T-helper 17 cell (primary cell): ENCODE measurements at regions not wholly inside any gene's neighbourhood (a gene's known extent, or its start where the extent isn't known, plus 50 kb on each side); places are given as distances from the start of the nearest gene placed in this dataset.
A peak's percentile ranks its signal among the peaks of the same experiment; 100 is the strongest.

Experiments
- ATAC-seq: fragments of 150-1000 bp; cut with Tn5 transposase; 2 replicates; pipeline ENCODE4 v1.10.0; 2021; ENCODE audit warnings: mild to moderate bottlenecking, moderate library complexity
- DNase-seq, 3 donors: peaks; one replicate each; pipeline versions ENCODE4 v3.0.0 to v3.0.0-alpha.2; 2020 to 2021
- H3K9me3 ChIP-seq: one replicate; pipeline ENCODE4 v1.7.0; 2013; ENCODE audit warnings: low read length, mild to moderate bottlenecking; ENCODE audit not compliant: control insufficient read depth, poor library complexity, severe bottlenecking
- H3K27ac Mint-ChIP-seq: one replicate; pipeline ENCODE4 v1.8.0; 2022; ENCODE audit warnings: mild to moderate bottlenecking, moderate library complexity, mixed read lengths
- H3K27me3 Mint-ChIP-seq: one replicate; pipeline ENCODE4 v1.8.0; 2022; ENCODE audit warnings: mixed read lengths
- H3K36me3 Mint-ChIP-seq: one replicate; pipeline ENCODE4 v1.8.0; 2022; ENCODE audit warnings: low read depth, mixed read lengths
- H3K4me1 Mint-ChIP-seq: one replicate; pipeline ENCODE4 v1.8.0; 2022; ENCODE audit warnings: mild to moderate bottlenecking, mixed read lengths
- H3K4me3 Mint-ChIP-seq: one replicate; pipeline ENCODE4 v1.8.0; 2022; ENCODE audit warnings: mild to moderate bottlenecking, moderate library complexity, mixed read lengths

DNA sequence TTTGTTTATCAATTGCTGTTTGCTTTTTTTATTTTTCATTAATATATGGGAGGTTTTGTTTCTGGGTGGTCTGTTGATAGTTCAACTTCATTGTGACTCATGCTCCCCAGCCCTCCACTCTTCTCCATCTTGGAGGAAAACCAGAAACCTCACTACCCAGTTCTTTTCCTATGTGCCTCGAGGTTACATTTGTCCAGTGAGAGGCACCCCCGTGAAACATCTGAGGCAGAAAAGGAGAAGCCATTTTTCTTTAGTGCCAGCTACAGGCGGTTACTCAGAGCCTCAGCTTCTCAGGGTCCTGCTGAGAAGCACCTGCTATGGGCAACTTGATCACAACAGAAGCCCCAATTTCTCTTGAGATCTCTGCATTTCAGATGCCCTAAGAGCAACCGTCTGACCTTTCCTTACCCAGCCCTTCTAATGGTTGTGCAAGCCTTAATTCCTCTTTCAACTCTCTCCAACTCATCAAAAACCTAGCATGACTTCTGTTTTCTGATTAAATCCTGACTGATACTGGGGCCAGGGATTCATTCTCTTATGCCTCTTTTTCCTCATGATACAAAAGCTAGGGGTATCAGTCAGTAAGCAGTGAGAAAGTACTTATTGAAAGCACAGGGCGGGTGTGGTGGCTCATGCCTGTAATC, 144.6 kb downstream of the ELOVL4 start:
- H3K9me3 ChIP-seq = no peaks in the 10 kb centered on the region
- Mint-ChIP-seq H3K27ac (no peak overlapping the region), H3K4me1 (peaks cover 2% of the 10 kb centered on the region), H3K4me3 (no peak overlapping the region), H3K27me3 (peaks cover 37% of the 10 kb centered on the region), H3K36me3 (peaks cover 2% of the 10 kb centered on the region)
- DNase-seq (no peak), ATAC-seq (no peak)

DNA sequence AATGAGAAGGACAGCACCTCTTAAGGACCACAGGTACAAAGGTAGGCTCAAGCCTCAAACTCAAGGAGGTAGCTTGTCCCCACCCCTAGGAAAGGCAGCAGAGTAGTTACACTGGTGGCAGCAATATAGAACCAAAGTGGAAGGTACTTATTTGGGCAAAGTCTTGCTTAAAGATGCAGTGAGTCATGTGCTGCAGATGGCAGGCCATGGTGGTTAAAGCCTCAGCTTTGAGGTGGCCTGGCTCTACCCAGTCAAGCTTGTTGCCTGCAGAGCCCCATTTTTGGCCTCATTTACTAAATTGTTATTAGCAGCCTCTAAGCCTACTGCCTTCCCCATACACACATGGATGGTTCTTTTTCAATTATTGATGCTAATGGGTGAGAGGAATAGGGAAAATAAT, 146.0 kb downstream of the ELOVL4 start:
- Mint-ChIP-seq H3K4me3 (no peak overlapping the region), H3K4me1 (peaks cover 5% of the 10 kb centered on the region), H3K27me3 (peaks cover 36% of the 10 kb centered on the region), H3K36me3 (peaks cover 2% of the 10 kb centered on the region), H3K27ac (no peak overlapping the region)
- H3K9me3 ChIP-seq = no peaks in the 10 kb centered on the region
- ATAC-seq = no peak
- no peak for DNase-seq

DNA sequence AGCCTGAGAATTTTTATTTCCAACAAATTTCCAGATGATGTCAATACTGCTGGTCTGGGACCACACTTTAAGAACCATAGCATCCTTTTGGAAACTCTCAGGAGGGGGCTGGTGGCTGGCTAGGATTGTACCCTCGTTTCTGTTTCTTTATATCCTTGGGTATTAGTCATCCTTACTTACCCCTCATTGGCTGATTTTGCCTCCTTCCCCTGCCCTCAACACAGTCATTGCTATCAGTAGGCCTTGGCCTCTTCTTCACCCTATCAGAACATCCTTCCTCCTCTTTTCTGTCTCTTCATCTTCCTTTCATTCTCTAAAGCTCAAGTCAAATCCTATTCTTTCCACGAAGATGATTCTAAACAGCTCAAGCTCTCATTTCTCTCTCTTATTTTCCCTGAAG, 148.5 kb downstream of the ELOVL4 start:
- ATAC-seq (no peak), DNase-seq (no peak)
- H3K27ac Mint-ChIP-seq = no peak overlapping the region
- no peaks in the 10 kb centered on the region for H3K9me3 ChIP-seq
- no peak overlapping the region for H3K4me3 Mint-ChIP-seq
- H3K27me3 Mint-ChIP-seq = peaks cover 20% of the 10 kb centered on the region
- H3K4me1 Mint-ChIP-seq = peaks cover 7% of the 10 kb centered on the region
- peaks cover 2% of the 10 kb centered on the region for H3K36me3 Mint-ChIP-seq

DNA sequence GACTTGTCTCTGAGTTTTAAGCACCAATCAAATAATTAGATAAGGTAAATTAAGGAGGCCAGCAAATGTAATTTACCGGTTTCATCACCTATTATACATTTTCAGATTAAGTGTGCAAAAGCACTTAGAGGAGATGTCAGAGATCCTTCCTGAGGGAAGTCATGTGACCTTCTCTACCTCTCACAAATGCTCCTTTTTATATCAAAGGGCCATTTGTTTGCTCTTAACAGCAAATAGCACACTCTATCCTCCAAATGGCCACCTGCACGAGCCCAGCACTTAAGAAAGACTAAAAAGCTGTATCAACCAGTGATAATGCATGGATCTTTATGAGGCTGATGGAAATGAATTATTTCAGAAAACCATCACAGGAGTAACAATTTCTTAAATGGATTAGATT, 149.4 kb downstream of the ELOVL4 start:
- no peak overlapping the region for H3K4me3 Mint-ChIP-seq
- H3K27ac Mint-ChIP-seq = no peak overlapping the region
- H3K9me3 ChIP-seq = no peaks in the 10 kb centered on the region
- H3K4me1 Mint-ChIP-seq = peaks cover 5% of the 10 kb centered on the region
- DNase-seq (no peak), ATAC-seq (no peak)
- peaks cover 4% of the 10 kb centered on the region for H3K36me3 Mint-ChIP-seq
- peaks cover 20% of the 10 kb centered on the region for H3K27me3 Mint-ChIP-seq

DNA sequence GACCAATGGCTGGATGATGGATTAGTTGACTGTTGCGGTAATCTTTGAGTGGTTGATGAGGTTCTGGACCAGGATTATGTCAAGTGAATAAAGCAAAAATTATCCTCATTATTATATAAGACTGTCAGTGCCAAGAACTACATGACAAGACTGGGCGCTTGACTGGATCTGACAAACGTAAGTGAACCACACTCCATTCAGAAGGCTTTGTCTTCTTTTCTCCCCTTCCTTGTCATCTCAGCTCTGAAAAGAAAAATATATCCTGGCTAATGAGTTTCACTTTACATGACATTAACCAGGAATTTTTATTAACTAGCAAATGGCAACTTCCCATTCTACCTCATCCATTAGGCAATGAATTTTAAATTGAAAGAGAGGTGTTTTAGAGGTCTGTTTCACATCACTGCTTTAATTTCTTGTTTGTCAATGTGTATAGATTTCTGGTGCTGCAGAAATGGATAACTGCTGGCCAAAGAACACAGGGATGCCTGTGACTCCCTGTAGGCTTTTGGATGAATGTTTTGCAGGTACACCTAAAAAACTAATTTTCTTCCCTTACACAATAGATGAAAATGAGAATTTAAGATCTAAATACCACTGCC, 150.1 kb downstream of the ELOVL4 start:
- Mint-ChIP-seq H3K4me3 (no peak overlapping the region), H3K27ac (no peak overlapping the region), H3K36me3 (peaks cover 4% of the 10 kb centered on the region), H3K4me1 (peaks cover 5% of the 10 kb centered on the region), H3K27me3 (peaks cover 20% of the 10 kb centered on the region)
- DNase-seq = no peak
- no peaks in the 10 kb centered on the region for H3K9me3 ChIP-seq
- no peak for ATAC-seq

DNA sequence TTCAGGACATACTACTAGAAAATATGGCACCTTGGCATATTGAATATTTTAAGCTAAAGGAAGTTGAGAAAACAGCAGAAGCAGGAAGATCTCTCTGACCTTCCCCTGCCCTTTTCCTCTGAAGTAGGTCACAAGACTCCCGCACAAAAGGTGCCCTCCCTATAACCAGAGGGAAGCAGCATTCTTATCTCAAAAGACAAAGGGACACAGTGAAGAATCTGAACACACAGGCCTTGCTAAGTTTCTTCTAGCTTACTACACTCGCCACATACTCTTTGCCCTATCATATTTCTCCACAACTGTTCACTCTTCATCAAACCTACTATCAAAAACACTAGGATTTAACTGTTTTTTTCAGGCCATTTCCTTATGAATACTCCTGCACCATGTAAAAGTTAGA, 151.2 kb downstream of the ELOVL4 start:
- no peak for DNase-seq
- peaks cover 14% of the 10 kb centered on the region for H3K27me3 Mint-ChIP-seq
- H3K4me3 Mint-ChIP-seq = no peak overlapping the region
- no peak for ATAC-seq
- no peaks in the 10 kb centered on the region for H3K9me3 ChIP-seq
- H3K36me3 Mint-ChIP-seq = peaks cover 4% of the 10 kb centered on the region
- no peak overlapping the region for H3K27ac Mint-ChIP-seq
- H3K4me1 Mint-ChIP-seq = peaks cover 5% of the 10 kb centered on the region

DNA sequence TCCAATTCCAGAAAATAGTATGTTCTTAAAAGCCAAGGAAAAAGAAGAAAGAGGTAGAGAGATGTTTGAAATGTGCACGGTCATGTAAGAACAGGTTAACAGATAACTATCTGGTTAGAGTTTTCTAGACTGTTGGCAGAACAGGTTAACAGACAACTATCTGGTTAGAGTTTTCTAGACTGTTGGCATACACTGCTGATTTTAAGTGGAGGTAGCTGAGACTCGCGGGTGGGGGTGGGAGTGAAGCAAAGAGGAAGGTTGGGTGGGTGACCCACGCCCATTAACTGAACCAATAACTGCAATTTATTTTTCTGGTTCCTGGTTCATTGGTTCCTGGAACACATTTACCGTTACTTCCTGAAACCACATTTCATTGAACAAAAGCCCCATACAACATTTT, 157.5 kb downstream of the ELOVL4 start:
- H3K36me3 Mint-ChIP-seq = peaks cover 6% of the 10 kb centered on the region
- H3K4me3 Mint-ChIP-seq = no peak overlapping the region
- H3K4me1 Mint-ChIP-seq = no peaks in the 10 kb centered on the region
- ATAC-seq (no peak), DNase-seq (no peak)
- H3K27me3 Mint-ChIP-seq = peaks cover 12% of the 10 kb centered on the region
- no peak overlapping the region for H3K27ac Mint-ChIP-seq
- H3K9me3 ChIP-seq = no peaks in the 10 kb centered on the region

DNA sequence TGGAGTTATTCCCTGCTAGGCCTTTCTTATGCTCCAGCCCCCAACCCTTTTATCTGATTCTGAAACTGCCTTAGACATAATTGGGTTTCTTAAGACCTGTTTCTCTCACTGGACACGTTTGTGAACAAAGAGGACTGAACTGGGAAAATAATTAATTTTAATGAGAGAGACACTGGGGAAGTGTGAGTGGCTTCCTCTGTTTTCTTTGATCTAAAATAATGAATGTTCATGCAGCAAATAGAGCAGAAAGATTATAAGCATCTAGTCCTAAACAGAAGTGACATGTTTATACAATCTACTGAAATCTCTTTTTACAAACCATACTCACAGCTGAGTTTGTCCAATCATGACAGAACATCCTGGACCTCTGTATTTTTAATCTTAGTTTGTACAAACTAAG, 157.6 kb downstream of the SH3BGRL2 start:
- Mint-ChIP-seq H3K4me1 (no peaks in the 10 kb centered on the region), H3K27ac (no peak overlapping the region), H3K36me3 (peaks cover 4% of the 10 kb centered on the region), H3K4me3 (no peak overlapping the region), H3K27me3 (peaks cover 18% of the 10 kb centered on the region)
- no peak for DNase-seq
- ATAC-seq = no peak
- no peaks in the 10 kb centered on the region for H3K9me3 ChIP-seq

DNA sequence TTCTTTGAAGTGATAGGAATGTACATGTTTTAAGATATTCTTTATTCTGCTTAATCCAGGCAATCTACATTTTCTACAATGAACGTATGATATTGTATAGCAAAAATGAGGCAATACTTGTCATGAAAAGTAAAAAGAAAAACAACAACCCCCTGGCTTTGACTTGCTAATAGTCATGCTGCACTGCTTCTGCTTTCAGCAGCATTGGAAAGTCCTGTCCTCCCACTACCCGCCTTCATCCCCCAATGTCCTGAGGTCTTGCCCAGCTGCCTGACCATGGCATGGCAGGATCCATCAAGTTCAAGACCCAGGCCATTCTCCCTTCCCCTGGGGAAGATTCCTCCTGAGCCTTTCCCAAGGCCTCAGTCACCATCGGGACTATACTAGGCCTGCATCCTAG, 156.5 kb downstream of the SH3BGRL2 start:
- no peak for DNase-seq
- no peaks in the 10 kb centered on the region for H3K9me3 ChIP-seq
- peaks cover 2% of the 10 kb centered on the region for H3K36me3 Mint-ChIP-seq
- H3K4me1 Mint-ChIP-seq = no peaks in the 10 kb centered on the region
- ATAC-seq = no peak
- H3K27ac Mint-ChIP-seq = no peak overlapping the region
- H3K4me3 Mint-ChIP-seq = no peak overlapping the region
- peaks cover 19% of the 10 kb centered on the region for H3K27me3 Mint-ChIP-seq

DNA sequence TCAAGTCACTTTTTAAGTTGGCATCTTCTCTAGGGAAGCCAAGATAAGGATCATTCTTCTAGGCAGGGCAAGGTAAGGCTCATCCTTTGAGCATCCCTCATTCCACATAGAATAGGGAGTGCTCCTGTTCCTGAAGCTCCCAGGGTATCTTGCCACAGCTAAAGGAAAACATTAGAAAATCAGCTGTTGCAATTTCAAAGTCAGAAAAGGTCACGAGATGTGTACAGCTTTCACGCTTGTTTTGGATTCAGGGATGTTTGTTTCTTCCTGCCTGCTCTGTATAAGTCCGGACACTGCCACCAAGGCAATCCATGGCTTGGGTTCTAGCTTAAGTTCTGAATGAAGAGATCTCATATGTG, 153.2 kb downstream of the SH3BGRL2 start:
- H3K27ac Mint-ChIP-seq = no peak overlapping the region
- ATAC-seq = no peak
- H3K4me1 Mint-ChIP-seq = no peaks in the 10 kb centered on the region
- H3K4me3 Mint-ChIP-seq = no peak overlapping the region
- no peak for DNase-seq
- H3K36me3 Mint-ChIP-seq = peaks cover 2% of the 10 kb centered on the region
- H3K27me3 Mint-ChIP-seq = peaks cover 19% of the 10 kb centered on the region
- no peaks in the 10 kb centered on the region for H3K9me3 ChIP-seq

DNA sequence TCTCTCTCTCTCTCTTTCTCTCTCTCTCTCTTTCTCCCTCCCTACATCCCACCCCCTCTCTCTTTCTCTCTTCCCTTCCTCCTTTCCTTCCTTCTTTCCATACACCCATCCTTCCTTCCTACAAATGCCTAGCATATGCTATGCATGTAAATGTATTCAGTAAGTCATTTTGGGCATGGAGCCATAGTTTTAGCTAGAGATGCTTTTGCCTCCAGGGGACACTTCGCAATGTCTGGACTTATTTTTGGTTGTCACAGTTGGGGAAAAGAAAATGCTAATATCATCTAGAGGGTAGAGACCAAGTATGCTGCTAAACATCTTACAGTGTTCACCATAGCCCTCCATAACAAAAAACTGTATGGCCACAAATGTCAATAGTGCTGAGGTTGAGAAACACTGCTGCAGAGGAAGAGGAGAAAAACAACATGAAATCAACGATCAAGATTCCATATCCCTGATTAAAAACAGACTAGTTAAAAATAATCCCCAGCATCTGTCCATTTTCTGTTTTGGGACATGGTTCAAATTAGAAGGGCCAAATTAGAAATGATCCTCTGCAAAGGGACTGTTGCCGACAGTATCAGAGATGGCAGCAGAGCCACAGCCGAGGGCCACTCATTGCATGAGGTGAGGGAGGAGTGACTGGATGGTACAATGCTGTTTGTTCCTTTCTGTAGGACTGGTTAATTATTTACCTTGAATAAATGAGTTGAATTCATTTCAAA, 152.7 kb downstream of the SH3BGRL2 start:
- H3K9me3 ChIP-seq = no peaks in the 10 kb centered on the region
- ATAC-seq (no peak), DNase-seq (no peak)
- Mint-ChIP-seq H3K27ac (no peak overlapping the region), H3K4me3 (no peak overlapping the region), H3K36me3 (peaks cover 2% of the 10 kb centered on the region), H3K4me1 (no peaks in the 10 kb centered on the region), H3K27me3 (peaks cover 19% of the 10 kb centered on the region)

DNA sequence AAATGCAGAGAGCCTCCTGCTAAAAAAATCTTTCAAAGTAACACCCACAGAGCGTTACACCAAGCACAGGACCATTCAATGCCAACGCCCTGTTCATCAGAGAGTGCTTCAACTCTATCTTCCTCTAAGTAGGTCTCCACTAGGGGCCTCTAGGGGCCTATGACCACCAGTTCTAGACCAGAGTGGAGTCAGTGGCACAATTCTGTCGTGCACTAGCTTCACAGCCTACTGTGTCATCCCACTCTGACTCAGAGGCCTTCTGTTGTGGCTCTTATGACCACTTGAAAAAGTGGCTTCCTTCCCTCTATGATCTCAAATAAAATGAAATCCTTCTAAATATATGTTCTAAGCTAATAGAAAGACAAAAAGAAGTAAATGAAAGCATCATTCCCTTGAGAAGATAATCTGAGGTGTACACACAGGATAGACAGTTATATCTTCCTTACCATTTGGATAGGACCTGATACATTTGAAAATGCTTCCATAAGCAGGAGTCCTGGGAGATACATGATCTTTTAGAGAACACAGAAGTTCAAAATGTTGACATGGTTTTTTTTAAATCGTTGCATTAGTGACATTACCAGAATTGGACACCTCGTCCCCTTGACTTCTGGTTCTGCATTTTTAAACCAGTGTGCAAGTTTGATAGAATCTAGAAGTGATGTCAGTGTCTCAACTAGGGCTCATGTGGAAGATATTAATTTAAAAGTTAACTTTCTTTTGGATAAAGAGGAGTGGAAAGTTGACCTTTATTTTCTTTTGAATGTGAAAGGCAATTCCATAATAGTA, 151.9 kb downstream of the SH3BGRL2 start:
- H3K9me3 ChIP-seq = no peaks in the 10 kb centered on the region
- peaks cover 2% of the 10 kb centered on the region for H3K36me3 Mint-ChIP-seq
- ATAC-seq = peak; percentile 11
- peaks cover 2% of the 10 kb centered on the region for H3K4me1 Mint-ChIP-seq
- H3K27me3 Mint-ChIP-seq = peaks cover 19% of the 10 kb centered on the region
- no peak overlapping the region for H3K4me3 Mint-ChIP-seq
- H3K27ac Mint-ChIP-seq = no peak overlapping the region
- no peak for DNase-seq

DNA sequence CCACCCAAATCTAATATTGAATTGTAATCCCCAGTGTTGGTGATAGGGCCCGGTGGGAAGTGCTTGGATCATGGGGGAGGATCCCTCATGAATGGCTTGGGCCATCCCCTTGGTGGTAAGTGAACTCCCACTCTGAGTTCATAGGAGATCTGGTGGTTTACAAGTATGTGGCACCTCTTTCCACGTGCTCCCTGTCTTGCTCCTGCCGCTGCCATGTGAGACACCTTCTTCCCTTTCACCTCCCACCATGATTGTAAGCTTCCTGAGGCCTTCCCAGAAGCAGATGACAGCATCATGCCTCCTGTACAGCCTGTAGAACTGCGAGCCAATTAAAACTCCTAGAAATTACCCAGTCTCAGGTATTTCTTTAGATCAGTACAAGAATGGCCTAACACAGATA, 150.8 kb downstream of the SH3BGRL2 start:
- H3K36me3 Mint-ChIP-seq = peaks cover 2% of the 10 kb centered on the region
- H3K4me1 Mint-ChIP-seq = peaks cover 10% of the 10 kb centered on the region
- no peak for ATAC-seq
- H3K27ac Mint-ChIP-seq = no peak overlapping the region
- no peaks in the 10 kb centered on the region for H3K9me3 ChIP-seq
- H3K4me3 Mint-ChIP-seq = no peak overlapping the region
- DNase-seq = no peak
- H3K27me3 Mint-ChIP-seq = peaks cover 18% of the 10 kb centered on the region
